Fibroblast of the aortic adventitia (primary cell): ENCODE measurements at regions not wholly inside any gene's neighbourhood (a gene's known extent, or its start where the extent isn't known, plus 50 kb on each side); places are given as distances from the start of the nearest gene placed in this dataset.

Experiments
- DNase-seq: peaks from one replicate; pipeline ENCODE4 v3.0.0-alpha.2; 2010; ENCODE audit warnings: low read depth
- H3K4me3 ChIP-seq: 2 replicates; pipeline ENCODE4 v1.5.1; 2011; ENCODE audit warnings: low read depth, mild to moderate bottlenecking, control low read depth, low read length, moderate library complexity
- CTCF ChIP-seq: IDR thresholded peaks from 2 replicates; pipeline ENCODE4 v1.5.1; 2011; ENCODE audit warnings: mild to moderate bottlenecking, low read length, control low read depth, inconsistent platforms; ENCODE audit not compliant: insufficient read depth

GRCh38 chr9:103364753-103365152, 369.6 kb downstream of the CYLC2 start:
- peak; percentile 35 for DNase-seq
- no peak for TF ChIP-seq CTCF
- H3K4me3 ChIP-seq, result no peak overlapping the region

- DNase-seq, result no peak
- no peak overlapping the region for H3K4me3 ChIP-seq
- no peak for TF ChIP-seq CTCF
These were observed 376.0 kb downstream of the CYLC2 start for GRCh38 chr9:103371152-103371551.

GRCh38 chr9:103372828-103373227, 377.7 kb downstream of the CYLC2 start:
- no peak for TF ChIP-seq CTCF
- DNase-seq, result no peak
- H3K4me3 ChIP-seq, result no peak overlapping the region

GRCh38 chr9:103377667-103378066, 382.5 kb downstream of the CYLC2 start:
- no peak for TF ChIP-seq CTCF

GRCh38 chr9:103397868-103398600, 402.9 kb downstream of the CYLC2 start:
- peak; percentile 2 for DNase-seq
- TF ChIP-seq CTCF, result peak; percentile 26
- H3K4me3 ChIP-seq, result no peak overlapping the region

More at GRCh38 chr9:103377667-103378066, 382.5 kb downstream of the CYLC2 start:
- DNase-seq, result no peak
- no peak overlapping the region for H3K4me3 ChIP-seq

GRCh38 chr9:103399535-103399934, 404.4 kb downstream of the CYLC2 start:
- no peak overlapping the region for H3K4me3 ChIP-seq
- no peak for DNase-seq
- TF ChIP-seq CTCF, result no peak

GRCh38 chr9:103407260-103407659, 412.1 kb downstream of the CYLC2 start:
- TF ChIP-seq CTCF, result no peak
- no peak for DNase-seq
- no peak overlapping the region for H3K4me3 ChIP-seq
